SK-N-MC (cell line): ENCODE measurements at regions not wholly inside any gene's neighbourhood (a gene's known extent, or its start where the extent isn't known, plus 50 kb on each side); places are given as distances from the start of the nearest gene placed in this dataset.

Source experiments
- EZH2 ChIP-seq: fragments of 200-600 bp; sonication (generic); IDR thresholded peaks from one replicate; pipeline ENCODE4 v1.6.1; 2017; ENCODE audit warnings: antibody characterized with exemption
- POLR2AphosphoS5 ChIP-seq: IDR thresholded peaks from 2 replicates; pipeline ENCODE4 v1.6.1; 2012; ENCODE audit warnings: mild to moderate bottlenecking, low read depth, low read length, borderline replicate concordance

DNA sequence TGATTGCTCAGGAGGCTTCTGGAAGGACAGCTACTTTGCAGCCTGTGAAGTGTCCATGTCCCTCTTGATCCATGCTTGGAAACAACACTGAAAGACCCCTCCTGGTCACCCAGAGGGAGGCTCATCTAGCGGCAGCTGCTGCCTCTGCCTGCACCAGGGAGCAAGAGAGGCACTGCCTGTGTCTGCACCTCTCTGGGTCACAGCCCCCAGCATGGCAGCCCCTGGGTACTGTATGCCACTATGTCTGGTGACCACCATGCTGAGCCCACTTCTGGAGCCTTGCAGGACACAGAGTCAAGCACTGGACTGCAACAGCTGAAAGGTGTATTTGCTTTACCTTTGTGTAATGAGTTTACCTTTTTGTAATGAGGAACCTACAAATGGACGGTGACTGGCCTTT is 186.3 kb upstream of the MYT1L start:
- TF ChIP-seq EZH2 (no peak), POLR2AphosphoS5 (no peak)
